ENCODE measurements at regions not wholly inside any gene's neighbourhood (a gene's known extent, or its start where the extent isn't known, plus 50 kb on each side); places are given as distances from the start of the nearest gene placed in this dataset.

DNA sequence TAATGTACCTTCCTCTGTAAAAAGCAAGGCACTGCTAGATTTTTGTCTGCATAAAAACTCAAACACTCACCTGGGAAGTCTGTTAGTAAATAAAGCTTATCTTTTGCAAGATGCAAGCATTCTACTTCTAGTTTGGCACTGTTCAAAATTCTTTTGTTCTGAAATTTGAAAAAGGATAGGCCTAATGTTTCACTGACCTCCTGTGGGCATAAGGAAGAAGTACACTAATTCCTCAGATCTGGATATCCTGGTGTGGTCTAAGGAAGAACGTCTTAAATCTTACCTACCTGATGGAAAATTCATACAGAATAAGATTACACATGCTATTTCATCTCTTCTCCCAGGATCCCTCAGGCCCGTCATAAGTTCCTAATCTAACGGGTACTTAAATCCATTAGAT, 93.5 kb upstream of the CAMK1G start:
- DNase-seq = no peak

- no peak for DNase-seq
Measured at GRCh38 chr1:209491031-209491430, 92.5 kb upstream of the CAMK1G start.

- DNase-seq = no peak
Measured at GRCh38 chr1:209491496-209491895, 92.0 kb upstream of the CAMK1G start.

DNA sequence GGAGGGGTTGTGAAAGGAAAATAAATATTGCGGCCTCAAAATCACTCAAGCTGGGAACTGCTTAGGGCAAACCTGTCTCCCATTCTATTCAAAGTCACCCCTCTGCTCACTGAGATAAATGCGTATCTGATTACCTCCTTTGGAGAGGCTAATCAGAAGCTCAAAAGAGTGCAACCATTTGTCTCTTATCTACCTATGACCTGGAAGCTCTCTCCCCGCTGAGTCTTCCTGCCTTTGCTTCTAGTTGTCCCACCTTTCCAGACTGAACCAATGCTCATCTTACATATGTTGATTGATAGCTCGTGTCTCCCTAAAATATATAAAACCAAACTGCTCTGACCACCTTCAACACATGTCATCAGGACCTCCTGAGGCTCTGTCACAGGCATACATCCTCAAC, 91.6 kb upstream of the CAMK1G start:
- no peak for DNase-seq

DNA sequence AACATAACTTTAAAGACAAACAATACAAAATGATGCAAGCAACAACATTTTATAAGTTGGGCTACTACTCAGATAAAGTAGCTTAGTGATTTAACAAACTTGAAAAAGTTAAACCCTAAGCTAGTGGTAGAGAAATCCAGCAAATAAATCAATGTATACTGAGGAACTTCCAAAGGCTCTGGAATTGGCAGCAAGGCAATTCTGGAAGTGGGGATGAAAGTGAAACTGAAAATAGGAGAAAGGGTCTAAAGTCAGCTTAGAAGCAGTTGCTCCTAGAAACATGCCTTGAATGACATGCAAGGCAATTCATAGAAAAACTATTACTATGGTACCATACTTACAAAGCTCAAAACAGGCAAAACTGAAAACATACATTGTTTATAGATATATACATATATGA, 90.0 kb upstream of the CAMK1G start:
- DNase-seq = no peak

DNA sequence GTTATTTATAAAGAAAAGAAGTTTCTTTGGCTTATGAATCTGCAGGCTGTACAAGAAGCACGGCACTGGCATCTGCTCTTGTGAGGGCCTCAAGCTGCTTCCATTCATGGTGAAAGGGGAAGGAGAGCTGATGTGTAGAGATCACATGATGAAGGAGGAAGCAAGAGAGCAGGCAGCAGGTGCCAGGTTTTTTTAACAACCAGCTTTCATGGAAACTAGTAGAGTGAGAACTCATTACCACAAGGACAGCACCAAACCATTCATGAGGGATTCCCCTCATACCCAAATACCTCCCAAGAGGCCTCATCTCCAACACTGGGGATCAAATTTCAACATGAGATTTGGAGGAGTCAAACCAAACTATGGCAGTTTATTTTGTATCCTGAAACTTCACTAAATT, 85.8 kb upstream of the CAMK1G start:
- no peak for DNase-seq

DNA sequence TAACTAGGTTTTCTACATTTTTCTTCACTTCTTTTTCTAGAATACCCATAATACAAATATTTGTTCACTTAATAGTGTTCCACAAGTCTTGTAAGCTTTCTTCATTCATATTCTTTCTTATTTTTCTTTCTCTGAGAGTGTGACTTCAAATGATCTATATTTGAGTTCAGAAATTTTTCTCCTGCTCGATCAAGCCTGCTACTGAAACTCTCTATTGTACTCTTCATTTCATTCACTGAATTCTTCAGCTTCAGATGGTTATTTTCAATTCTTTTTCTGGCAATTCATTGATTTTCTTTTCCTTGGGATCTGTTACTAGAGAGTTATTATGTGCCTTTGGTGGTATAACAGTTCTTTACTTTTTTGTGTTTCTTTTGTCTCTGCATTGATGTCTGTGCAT, 82.5 kb upstream of the CAMK1G start:
- no peak for DNase-seq

- DNase-seq = no peak
Measured at GRCh38 chr1:209503196-209503595, 80.3 kb upstream of the CAMK1G start.

- DNase-seq = no peak
Measured at GRCh38 chr1:209504571-209504970, 78.9 kb upstream of the CAMK1G start.

DNA sequence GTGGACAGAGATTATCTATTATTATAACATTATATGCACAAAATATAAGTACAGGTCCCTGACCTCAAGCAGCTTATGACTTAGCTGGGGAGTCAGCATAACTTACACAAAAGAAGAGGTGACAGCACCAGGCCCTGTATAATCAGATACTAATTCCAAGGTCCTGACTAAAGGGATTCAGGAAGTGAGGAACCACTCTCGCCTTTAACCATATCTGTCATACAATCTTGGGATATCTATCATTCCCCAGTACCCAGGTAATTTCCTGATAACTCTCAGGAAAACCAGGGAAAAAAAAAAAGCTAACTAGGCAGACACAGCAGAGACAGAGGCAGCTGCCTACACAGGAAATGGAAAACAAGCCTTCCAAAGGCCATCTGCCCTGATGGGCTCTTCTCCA, 78.5 kb upstream of the CAMK1G start:
- DNase-seq = no peak

DNA sequence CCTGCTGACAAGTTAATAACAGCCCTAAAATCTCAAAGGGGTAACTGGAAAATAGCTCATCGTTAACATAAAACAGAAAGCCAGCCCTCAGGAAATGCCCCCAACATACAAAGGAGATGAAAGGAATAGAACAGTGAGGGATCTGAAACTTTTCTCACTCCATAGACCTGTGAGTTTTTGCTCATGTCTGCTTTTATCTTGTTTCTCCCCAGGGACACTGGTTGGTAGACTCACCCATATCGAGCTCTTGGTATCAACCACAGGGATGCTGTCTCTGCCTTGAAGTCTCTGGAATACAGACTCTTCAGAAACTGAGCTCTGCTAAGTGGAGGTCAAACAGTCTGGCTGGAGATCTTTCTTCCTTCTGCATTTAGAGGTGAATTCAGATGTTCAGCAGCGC, 77.4 kb upstream of the CAMK1G start:
- DNase-seq = no peak

- DNase-seq = no peak
Measured at GRCh38 chr1:209509039-209509438, 74.5 kb upstream of the CAMK1G start.

- DNase-seq = no peak
Measured at GRCh38 chr1:209510063-209510462, 73.5 kb upstream of the CAMK1G start.

DNA sequence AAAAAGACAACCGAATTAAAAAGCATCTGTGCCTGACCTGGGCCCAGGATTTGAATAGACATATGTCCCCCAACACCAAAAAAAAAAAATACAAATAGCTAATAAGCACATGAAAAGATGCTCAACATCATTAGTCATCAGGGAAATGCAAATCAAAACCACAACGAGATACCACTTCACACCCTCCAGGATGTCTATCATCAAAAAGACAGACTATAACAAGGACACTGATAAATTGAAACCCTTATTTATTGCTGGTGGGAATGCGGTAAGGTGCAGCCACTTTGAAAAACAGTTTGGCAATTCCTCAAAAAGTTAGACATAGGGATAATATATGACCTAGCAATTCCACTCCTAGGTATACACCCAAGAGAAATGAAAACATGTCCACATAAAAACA, 72.3 kb upstream of the CAMK1G start:
- DNase-seq = no peak

GRCh38 chr1:209512821-209513220, 70.7 kb upstream of the CAMK1G start:
- no peak for DNase-seq

GRCh38 chr1:209513226-209513625, 70.3 kb upstream of the CAMK1G start:
- no peak for DNase-seq

DNA sequence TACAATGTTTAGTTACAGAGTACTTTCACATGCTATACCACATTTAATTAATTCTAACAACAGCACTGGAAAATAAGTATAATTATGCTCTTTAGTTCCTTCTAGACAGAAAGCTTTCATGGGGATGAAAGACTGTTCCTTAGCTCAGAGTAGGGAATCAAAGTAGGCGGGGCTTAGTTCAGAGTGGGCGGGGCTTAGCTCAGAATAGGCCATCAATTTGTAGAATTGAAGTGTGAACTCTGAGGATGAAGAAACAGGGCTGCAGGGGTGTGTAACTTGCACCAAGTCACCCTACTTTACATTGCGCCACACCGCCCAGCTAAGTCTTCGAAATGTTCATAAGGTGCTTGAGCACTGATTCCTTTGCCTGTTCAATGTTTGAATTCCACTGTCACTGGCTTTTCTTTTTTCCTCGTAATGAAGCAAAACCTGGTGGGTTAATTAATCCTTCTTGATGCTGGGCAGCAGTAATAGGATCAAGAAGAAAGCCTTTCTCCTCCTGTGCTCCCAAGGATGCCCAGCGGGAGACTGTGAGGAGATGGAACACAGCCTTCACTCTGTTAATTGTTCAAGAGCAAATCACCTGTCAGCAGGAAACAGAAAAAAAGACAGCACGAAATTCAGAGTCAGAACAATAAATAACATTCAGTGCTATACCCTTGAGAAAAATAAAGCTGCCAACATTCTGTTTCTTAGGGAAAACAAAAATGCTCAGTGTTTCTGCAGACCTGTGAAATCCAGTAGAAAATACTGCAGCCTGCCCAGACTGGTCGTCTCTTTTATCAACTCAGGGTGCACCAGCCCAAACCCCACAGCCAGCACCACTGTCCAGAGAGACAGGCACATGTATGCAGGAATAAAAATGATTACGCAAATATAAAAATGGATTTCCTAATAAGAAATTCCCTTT, 66.5 kb upstream of the CAMK1G start:
- DNase-seq = peak in 1 of 51 donors; percentile 4

GRCh38 chr1:209517681-209518050, 65.8 kb upstream of the CAMK1G start:
- DNase-seq = no peak

GRCh38 chr1:209519786-209520185, 63.7 kb upstream of the CAMK1G start:
- DNase-seq = no peak

DNA sequence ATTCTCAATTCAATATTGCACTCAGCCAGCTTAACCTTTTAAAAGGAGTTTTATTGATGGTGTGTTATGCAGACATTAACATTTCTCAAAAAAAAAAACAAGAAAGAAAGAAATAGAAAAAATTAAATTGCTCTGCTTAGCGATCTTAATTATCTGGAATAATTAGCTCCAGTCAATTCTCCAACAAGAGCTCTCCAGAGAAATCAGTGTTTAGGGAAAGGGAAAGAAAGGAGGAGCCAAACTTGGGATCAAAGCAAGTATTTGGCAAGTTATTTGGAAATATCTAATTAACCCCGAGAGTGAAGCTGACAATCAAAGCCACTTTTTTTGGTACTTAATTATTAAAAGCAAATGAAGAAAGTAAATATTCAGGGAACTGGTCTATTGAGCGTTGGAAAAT, 60.7 kb upstream of the CAMK1G start:
- no peak for DNase-seq

GRCh38 chr1:209526137-209526536, 57.4 kb upstream of the CAMK1G start:
- DNase-seq = no peak

DNA sequence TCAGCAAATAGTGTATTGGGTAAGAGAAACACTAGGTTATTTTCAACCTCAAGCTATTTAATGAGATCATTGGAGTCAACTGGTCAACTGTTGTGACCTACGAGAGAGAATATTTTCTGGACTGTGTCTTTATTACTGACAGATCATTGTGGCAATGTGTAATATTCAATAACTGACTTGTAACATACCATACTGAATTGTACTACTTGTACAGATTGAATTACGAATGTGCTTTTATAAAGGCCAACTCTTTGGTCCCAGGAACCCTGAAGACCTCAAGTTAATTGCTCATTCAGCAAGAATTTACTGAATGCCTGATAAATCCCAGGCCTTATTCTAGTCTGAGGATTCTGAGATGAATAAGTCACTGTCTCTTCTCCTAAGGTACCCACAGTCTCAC, 56.1 kb upstream of the CAMK1G start:
- DNase-seq = no peak

GRCh38 chr1:209527993-209528717, 55.4 kb upstream of the CAMK1G start:
- no peak for DNase-seq

Data from hypothalamus (tissue), 51 donors.